IPS-18a (cell line): ENCODE measurements at regions not wholly inside any gene's neighbourhood (a gene's known extent, or its start where the extent isn't known, plus 50 kb on each side); places are given as distances from the start of the nearest gene placed in this dataset.
"Not testable (repeated sequence)": the region's sequence is repeated elsewhere in the genome, so short reads cannot be mapped to it uniquely, and the experiment has no call there.

Experiments used
- H3K27ac ChIP-seq: one replicate; pipeline ENCODE4 v1.5.1; 2013; ENCODE audit warnings: low read length
- H3K27me3 ChIP-seq: one replicate; pipeline ENCODE4 v1.6.1; 2013; ENCODE audit warnings: mild to moderate bottlenecking, low read length; ENCODE audit not compliant: control insufficient read depth, insufficient read depth
- H3K36me3 ChIP-seq: one replicate; pipeline ENCODE4 v1.6.1; 2013; ENCODE audit warnings: low read depth, low read length; ENCODE audit not compliant: control insufficient read depth
- H3K4me1 ChIP-seq: one replicate; pipeline ENCODE4 v1.6.1; 2013; ENCODE audit warnings: low read depth, low read length; ENCODE audit not compliant: control insufficient read depth
- H3K4me3 ChIP-seq: one replicate; pipeline ENCODE4 v1.5.1; 2013; ENCODE audit warnings: low read length
- H3K9ac ChIP-seq: one replicate; pipeline ENCODE4 v1.6.1; 2013; ENCODE audit warnings: mild to moderate bottlenecking, low read length, moderate library complexity
- H3K9me3 ChIP-seq: one replicate; pipeline ENCODE4 v1.6.1; 2013; ENCODE audit warnings: low read depth, low read length; ENCODE audit not compliant: control insufficient read depth

GRCh38 chr6:115617031-115617430, 443.7 kb downstream of the FRK start:
- Histone ChIP-seq H3K9ac (no peak overlapping the region), H3K27me3 (no peaks in the 10 kb centered on the region), H3K4me3 (no peak overlapping the region), H3K4me1 (no peaks in the 10 kb centered on the region), H3K27ac (no peak overlapping the region), H3K36me3 (no peaks in the 10 kb centered on the region), H3K9me3 (no peaks in the 10 kb centered on the region)

- Histone ChIP-seq H3K36me3 (no peaks in the 10 kb centered on the region), H3K9ac (no peak overlapping the region), H3K4me3 (no peak overlapping the region), H3K9me3 (no peaks in the 10 kb centered on the region), H3K27me3 (no peaks in the 10 kb centered on the region), H3K4me1 (no peaks in the 10 kb centered on the region), H3K27ac (no peak overlapping the region)
Measured at GRCh38 chr6:115613488-115613887, 447.2 kb downstream of the FRK start.

GRCh38 chr6:115612796-115613479, 447.8 kb downstream of the FRK start:
- no peak overlapping the region for H3K27ac ChIP-seq
- H3K36me3 ChIP-seq: no peaks in the 10 kb centered on the region
- no peak overlapping the region for H3K9ac ChIP-seq
- no peak overlapping the region for H3K4me3 ChIP-seq
- H3K4me1 ChIP-seq: no peaks in the 10 kb centered on the region
- H3K9me3 ChIP-seq: no peaks in the 10 kb centered on the region
- H3K27me3 ChIP-seq: no peaks in the 10 kb centered on the region

GRCh38 chr6:115612216-115612615, 448.5 kb downstream of the FRK start:
- Histone ChIP-seq H3K4me3 (no peak overlapping the region), H3K9me3 (no peaks in the 10 kb centered on the region), H3K9ac (no peak overlapping the region), H3K27me3 (no peaks in the 10 kb centered on the region), H3K27ac (no peak overlapping the region), H3K36me3 (no peaks in the 10 kb centered on the region), H3K4me1 (no peaks in the 10 kb centered on the region)

GRCh38 chr6:115610696-115611095, 450.0 kb downstream of the FRK start:
- no peaks in the 10 kb centered on the region for H3K36me3 ChIP-seq
- H3K9me3 ChIP-seq: no peaks in the 10 kb centered on the region
- H3K4me3 ChIP-seq: no peak overlapping the region
- H3K4me1 ChIP-seq: no peaks in the 10 kb centered on the region
- H3K27ac ChIP-seq: no peak overlapping the region
- no peak overlapping the region for H3K9ac ChIP-seq
- H3K27me3 ChIP-seq: no peaks in the 10 kb centered on the region

- Histone ChIP-seq H3K27ac (no peak overlapping the region), H3K9ac (no peak overlapping the region), H3K4me1 (no peaks in the 10 kb centered on the region), H3K4me3 (no peak overlapping the region), H3K9me3 (no peaks in the 10 kb centered on the region), H3K36me3 (no peaks in the 10 kb centered on the region), H3K27me3 (no peaks in the 10 kb centered on the region)
Measured at GRCh38 chr6:115609111-115609510, 451.6 kb downstream of the FRK start.

GRCh38 chr6:115602466-115602865, 458.2 kb downstream of the FRK start:
- Histone ChIP-seq H3K27ac (no peak overlapping the region), H3K4me1 (no peaks in the 10 kb centered on the region), H3K27me3 (no peaks in the 10 kb centered on the region), H3K9me3 (peaks cover 2% of the 10 kb centered on the region), H3K9ac (no peak overlapping the region), H3K4me3 (no peak overlapping the region), H3K36me3 (no peaks in the 10 kb centered on the region)

GRCh38 chr6:115601509-115601908, 459.2 kb downstream of the FRK start:
- Histone ChIP-seq H3K27ac (no peak overlapping the region), H3K27me3 (no peaks in the 10 kb centered on the region), H3K9ac (no peak overlapping the region), H3K4me1 (no peaks in the 10 kb centered on the region), H3K9me3 (peaks cover 3% of the 10 kb centered on the region), H3K36me3 (no peaks in the 10 kb centered on the region), H3K4me3 (no peak overlapping the region)

GRCh38 chr6:115601064-115601463, 459.6 kb downstream of the FRK start:
- Histone ChIP-seq H3K36me3 (no peaks in the 10 kb centered on the region), H3K27ac (no peak overlapping the region), H3K9me3 (peaks cover 3% of the 10 kb centered on the region), H3K4me3 (no peak overlapping the region), H3K4me1 (no peaks in the 10 kb centered on the region), H3K9ac (no peak overlapping the region), H3K27me3 (no peaks in the 10 kb centered on the region)

GRCh38 chr6:115594891-115595290, 465.8 kb downstream of the FRK start:
- H3K9me3 ChIP-seq: peaks cover 3% of the 10 kb centered on the region
- H3K36me3 ChIP-seq: no peaks in the 10 kb centered on the region
- no peak overlapping the region for H3K27ac ChIP-seq
- H3K27me3 ChIP-seq: no peaks in the 10 kb centered on the region
- H3K9ac ChIP-seq: no peak overlapping the region
- H3K4me1 ChIP-seq: no peaks in the 10 kb centered on the region
- H3K4me3 ChIP-seq: no peak overlapping the region

GRCh38 chr6:115592025-115592424, 468.7 kb downstream of the FRK start:
- no peaks in the 10 kb centered on the region for H3K9me3 ChIP-seq
- no peak overlapping the region for H3K27ac ChIP-seq
- H3K4me3 ChIP-seq: no peak overlapping the region
- H3K9ac ChIP-seq: no peak overlapping the region
- H3K27me3 ChIP-seq: no peaks in the 10 kb centered on the region
- H3K4me1 ChIP-seq: no peaks in the 10 kb centered on the region
- no peaks in the 10 kb centered on the region for H3K36me3 ChIP-seq

- not testable (repeated sequence) for H3K36me3 ChIP-seq, H3K4me3 ChIP-seq, H3K9ac ChIP-seq, H3K4me1 ChIP-seq, H3K27me3 ChIP-seq, H3K9me3 ChIP-seq, H3K27ac ChIP-seq
Measured at GRCh38 chr6:115589072-115589471, 471.6 kb downstream of the FRK start.
